NCI-H446 treated with DMSO at 0.1 percent for 48 hours (cell line): ENCODE measurements at regions not wholly inside any gene's neighbourhood (a gene's known extent, or its start where the extent isn't known, plus 50 kb on each side); places are given as distances from the start of the nearest gene placed in this dataset.
A peak's percentile ranks its signal among the peaks of the same experiment; 100 is the strongest.
"Not testable (repeated sequence)": the region's sequence is repeated elsewhere in the genome, so short reads cannot be mapped to it uniquely, and the experiment has no call there.

Experiments used
- DNase-seq: peaks from one replicate; lab custom pipeline; 2025; lab: John Stamatoyannopoulos, UW

GRCh38 chr11:34794696-34795095 lies 121.5 kb downstream of the APIP start:
- DNase-seq, result no peak

GRCh38 chr11:34793666-34794065 lies 122.5 kb downstream of the APIP start:
- no peak for DNase-seq

GRCh38 chr11:34792814-34793258 lies 123.3 kb downstream of the APIP start:
- DNase-seq, result peak; percentile 40

GRCh38 chr11:34791780-34792542 lies 124.2 kb downstream of the APIP start:
- no peak for DNase-seq

GRCh38 chr11:34790620-34791019 lies 125.6 kb downstream of the APIP start:
- DNase-seq, result no peak

- no peak for DNase-seq
These were observed 126.9 kb downstream of the APIP start for GRCh38 chr11:34789196-34789834.

- DNase-seq, result no peak
These were observed 127.5 kb downstream of the APIP start for GRCh38 chr11:34788642-34789041.

- no peak for DNase-seq
These were observed 128.3 kb downstream of the APIP start for GRCh38 chr11:34787895-34788294.

- DNase-seq, result no peak
These were observed 128.8 kb downstream of the APIP start for GRCh38 chr11:34787348-34787747.

GRCh38 chr11:34784318-34784841 lies 131.8 kb downstream of the APIP start:
- DNase-seq, result no peak

GRCh38 chr11:34783816-34784317 lies 132.3 kb downstream of the APIP start:
- DNase-seq, result no peak

- not testable (repeated sequence) for DNase-seq
These were observed 134.4 kb downstream of the APIP start for GRCh38 chr11:34781826-34782225.

- no peak for DNase-seq
These were observed 140.7 kb downstream of the APIP start for GRCh38 chr11:34775417-34775888.

GRCh38 chr11:34774604-34775003 lies 141.6 kb downstream of the APIP start:
- no peak for DNase-seq

GRCh38 chr11:34773826-34774225 lies 142.4 kb downstream of the APIP start:
- no peak for DNase-seq

- no peak for DNase-seq
These were observed 143.0 kb downstream of the APIP start for GRCh38 chr11:34773211-34773610.

GRCh38 chr11:34770111-34770510 lies 146.1 kb downstream of the APIP start:
- no peak for DNase-seq

- DNase-seq, result no peak
These were observed 147.0 kb downstream of the APIP start for GRCh38 chr11:34769224-34769623.

GRCh38 chr11:34762625-34763024 lies 141.7 kb downstream of the EHF start:
- DNase-seq, result not testable (repeated sequence)

GRCh38 chr11:34758262-34758661 lies 137.4 kb downstream of the EHF start:
- no peak for DNase-seq

GRCh38 chr11:34757026-34757451 lies 136.1 kb downstream of the EHF start:
- no peak for DNase-seq

GRCh38 chr11:34756591-34756990 lies 135.7 kb downstream of the EHF start:
- DNase-seq, result no peak

- DNase-seq, result no peak
These were observed 134.8 kb downstream of the EHF start for GRCh38 chr11:34755671-34756070.
